Right cardiac atrium (tissue), 5 donors: ENCODE measurements at regions not wholly inside any gene's neighbourhood (a gene's known extent, or its start where the extent isn't known, plus 50 kb on each side); places are given as distances from the start of the nearest gene placed in this dataset.

Source experiments
- ATAC-seq, 2 donors: fragments of 200-7000 bp; cut with Tn5 transposase; one replicate each; pipeline versions ENCODE4 v1.8.0 to v1.9.1; 2020; ENCODE audit warnings: moderate library complexity in 2 of 2, mild to moderate bottlenecking in 1 of 2
- DNase-seq, 3 donors: peaks; one replicate each; pipeline ENCODE4 v3.0.0-alpha.2; 2020
- H3K27ac ChIP-seq: one replicate; pipeline ENCODE4 v1.5.1; 2013; ENCODE audit warnings: mild to moderate bottlenecking, low read length, control low read depth, moderate library complexity
- H3K27me3 ChIP-seq: one replicate; pipeline ENCODE4 v1.6.1; 2013; ENCODE audit not compliant: control insufficient read depth, insufficient read depth
- H3K4me1 ChIP-seq: one replicate; pipeline ENCODE4 v1.6.1; 2013; ENCODE audit warnings: low read length; ENCODE audit not compliant: control insufficient read depth, insufficient read depth
- H3K4me3 ChIP-seq: one replicate; pipeline ENCODE4 v1.5.1; 2013; ENCODE audit warnings: low read length, control low read depth
- H3K9me3 ChIP-seq: one replicate; pipeline ENCODE4 v1.6.1; 2013; ENCODE audit warnings: low read length; ENCODE audit not compliant: control insufficient read depth
- WGBS: extraction: QIAGEN DNeasy Blood & Tissue Kit; methylation state at CpG from one replicate; pipeline ENCODE4 v1.1.7; 2013; 5-methylcytosine and 5-hydroxymethylcytosine counted together
- intact Hi-C, 4 donors: fragments of 100-400 bp; cut with DNase I; formaldehyde crosslinking; loops; one replicate each; pipeline versions ENCODE4 v1.11.0 to v1.14.0; 2022 to 2023
- donor health status: healthy with polysubstance abuse.
- donor health status: DM: no; HTN: yes; CAD: no.
- donor health status: DM: no; HTN: no; CAD: no.
- donor health status: DM: no; HTN: yes; CAD: no; lungs with severe emphysema.
- donor health status: DM: yes; HTN: yes; CAD: no.

GRCh38 chr2:41923156-41923786 is 124.5 kb upstream of the PKDCC start:
- peak overlapping the region; percentile 79 for H3K27ac ChIP-seq
- ATAC-seq = no peak
- 55% methylated on average over 9 of the region's 9 CpGs for WGBS
- intact Hi-C loops = no loop called here
- H3K27me3 ChIP-seq = no peaks in the 10 kb centered on the region
- DNase-seq = no peak
- no peaks in the 10 kb centered on the region for H3K9me3 ChIP-seq
- H3K4me3 ChIP-seq = no peak overlapping the region
- H3K4me1 ChIP-seq = peaks cover 35% of the 10 kb centered on the region

GRCh38 chr2:41924024-41924423 is 123.8 kb upstream of the PKDCC start:
- DNase-seq (no peak), ATAC-seq (no peak)
- H3K4me1 ChIP-seq = peaks cover 35% of the 10 kb centered on the region
- no peaks in the 10 kb centered on the region for H3K27me3 ChIP-seq
- H3K27ac ChIP-seq = no peak overlapping the region
- no peak overlapping the region for H3K4me3 ChIP-seq
- intact Hi-C loops = no loop called here
- WGBS = 79% methylated on average over 5 of the region's 5 CpGs
- H3K9me3 ChIP-seq = no peaks in the 10 kb centered on the region

- H3K4me3 ChIP-seq = no peak overlapping the region
- ATAC-seq = no peak
- intact Hi-C loops = loop anchor here in 1 of 4 donors (5.0 kb wide), 1 partner anchor 127 kb away; no protein-coding TSS in a partner anchor
These were observed 123.0 kb upstream of the PKDCC start for GRCh38 chr2:41924709-41925408.

GRCh38 chr2:41925712-41926111 is 122.1 kb upstream of the PKDCC start:
- intact Hi-C loops = loop anchor here in 1 of 4 donors (5.0 kb wide), 1 partner anchor 127 kb away; no protein-coding TSS in a partner anchor
- H3K27me3 ChIP-seq = no peaks in the 10 kb centered on the region
- H3K4me1 ChIP-seq = peaks cover 35% of the 10 kb centered on the region
- H3K27ac ChIP-seq = peak overlapping the region; percentile 87
- DNase-seq (no peak), ATAC-seq (no peak)
- H3K4me3 ChIP-seq = no peak overlapping the region
- no peaks in the 10 kb centered on the region for H3K9me3 ChIP-seq
- 89% methylated on average over 2 of the region's 2 CpGs for WGBS

More at GRCh38 chr2:41924709-41925408, 123.0 kb upstream of the PKDCC start:
- H3K4me1 ChIP-seq = peaks cover 35% of the 10 kb centered on the region
- H3K27me3 ChIP-seq = no peaks in the 10 kb centered on the region
- DNase-seq = no peak
- H3K27ac ChIP-seq = no peak overlapping the region
- no peaks in the 10 kb centered on the region for H3K9me3 ChIP-seq
- WGBS = 78% methylated on average over 4 of the region's 4 CpGs

- peaks cover 39% of the 10 kb centered on the region for H3K4me1 ChIP-seq
- DNase-seq (peak in 2 of 3 donors; percentile 56 to 74), ATAC-seq (peak; percentile 32 to 68)
- 37% methylated on average over 8 of the region's 8 CpGs for WGBS
- H3K27ac ChIP-seq = peak overlapping the region; percentile 87
- intact Hi-C loops = loop anchor here in 1 of 4 donors (5.0 kb wide), 1 partner anchor 125 kb away; no protein-coding TSS in a partner anchor
- H3K4me3 ChIP-seq = no peak overlapping the region
- H3K9me3 ChIP-seq = no peaks in the 10 kb centered on the region
- H3K27me3 ChIP-seq = no peaks in the 10 kb centered on the region
These were observed 120.9 kb upstream of the PKDCC start for GRCh38 chr2:41926614-41927580.

- H3K4me3 ChIP-seq = no peak overlapping the region
- ATAC-seq = peak; percentile 15 to 31
- intact Hi-C loops = loop anchor here in 1 of 4 donors (5.0 kb wide), 1 partner anchor 125 kb away; no protein-coding TSS in a partner anchor
- 54% methylated on average over 10 of the region's 10 CpGs for WGBS
- no peaks in the 10 kb centered on the region for H3K9me3 ChIP-seq
- peaks cover 35% of the 10 kb centered on the region for H3K4me1 ChIP-seq
- peak overlapping the region; percentile 87 for H3K27ac ChIP-seq
- peak; percentile 64 to 86 (median 81) for DNase-seq
- no peaks in the 10 kb centered on the region for H3K27me3 ChIP-seq
These were observed 120.1 kb upstream of the PKDCC start for GRCh38 chr2:41927581-41928264.

GRCh38 chr2:41928526-41928925 is 119.3 kb upstream of the PKDCC start:
- 64% methylated on average over 6 of the region's 6 CpGs for WGBS
- peaks cover 35% of the 10 kb centered on the region for H3K4me1 ChIP-seq
- ATAC-seq (no peak), DNase-seq (no peak)
- H3K27ac ChIP-seq = no peak overlapping the region
- intact Hi-C loops = loop anchor here in 1 of 4 donors (5.0 kb wide), 1 partner anchor 124 kb away; no protein-coding TSS in a partner anchor
- H3K9me3 ChIP-seq = no peaks in the 10 kb centered on the region
- H3K4me3 ChIP-seq = no peak overlapping the region
- no peaks in the 10 kb centered on the region for H3K27me3 ChIP-seq

- H3K27me3 ChIP-seq = no peaks in the 10 kb centered on the region
- DNase-seq = peak in 1 of 3 donors; percentile 59
- H3K9me3 ChIP-seq = no peaks in the 10 kb centered on the region
- peaks cover 32% of the 10 kb centered on the region for H3K4me1 ChIP-seq
- no peak overlapping the region for H3K4me3 ChIP-seq
- intact Hi-C loops = loop anchor here in 3 of 4 donors (10.0 kb wide), 3 partner anchors 56 to 124 kb away; partner anchors contain the start of gene PKDCC (in 1 of the 3)
- ATAC-seq = no peak
- peak overlapping the region; percentile 55 for H3K27ac ChIP-seq
- 85% methylated on average over 16 of the region's 16 CpGs for WGBS
These were observed 116.8 kb upstream of the PKDCC start for GRCh38 chr2:41930807-41931566.

- peak overlapping the region; percentile 76 for H3K27ac ChIP-seq
- no peaks in the 10 kb centered on the region for H3K27me3 ChIP-seq
- intact Hi-C loops = loop anchor here in 3 of 4 donors (10.0 kb wide), 3 partner anchors 58 to 122 kb away; partner anchors contain the start of gene PKDCC (in 1 of the 3)
- H3K4me1 ChIP-seq = peaks cover 18% of the 10 kb centered on the region
- 20% methylated on average over 17 of the region's 17 CpGs for WGBS
- no peak overlapping the region for H3K4me3 ChIP-seq
- DNase-seq = peak; percentile 93 to 95 (median 94)
- H3K9me3 ChIP-seq = no peaks in the 10 kb centered on the region
- peak; percentile 84 to 90 for ATAC-seq
These were observed 115.4 kb upstream of the PKDCC start for GRCh38 chr2:41932241-41933045.
